ENCODE measurements at regions not wholly inside any gene's neighbourhood (a gene's known extent, or its start where the extent isn't known, plus 50 kb on each side); places are given as distances from the start of the nearest gene placed in this dataset.

- TF ChIP-seq CTCF (conservative IDR thresholded peaks at IDR 0.05 in 1 of 2, IDR thresholded peaks at IDR 0.05 in 1 of 2; ENCODE audit: extremely low read depth in 1 of 2, insufficient read depth in 1 of 2, low read depth in 1 of 2, low read length in 2 of 2) (no peak), EZH2 (IDR thresholded peaks at IDR 0.05; ENCODE audit: borderline replicate concordance, low read length) (no peak)
These were observed 547.2 kb upstream of the JAG1 start for GRCh38 chr20:11221046-11221445.

Measured in mammary epithelial cell (primary cell).